Esophagus muscularis mucosa (tissue), 4 donors: ENCODE measurements at regions not wholly inside any gene's neighbourhood (a gene's known extent, or its start where the extent isn't known, plus 50 kb on each side); places are given as distances from the start of the nearest gene placed in this dataset.

Experiments
- DNase-seq: peaks from one replicate; pipeline ENCODE4 v3.0.0-alpha.2; 2017; ENCODE audit errors: extremely low spot score
- H3K27ac ChIP-seq, 4 donors: fragments of 200-600 bp; sonication (generic); replicated peaks in 1 of 4; 1 replicate in 3 of 4; 2 replicates in 1 of 4; pipeline ENCODE4 v1.5.1; 2016 to 2019; ENCODE audit warnings: mild to moderate bottlenecking in 1 of 4
- H3K27me3 ChIP-seq, 4 donors: fragments of 200-600 bp; sonication (generic); one replicate each; pipeline versions ENCODE4 v1.5.1 to v1.6.0; 2016 to 2019
- H3K36me3 ChIP-seq, 4 donors: fragments of 200-600 bp; sonication (generic); one replicate each; pipeline ENCODE4 v1.5.1; 2016 to 2019
- H3K4me1 ChIP-seq, 4 donors: fragments of 200-600 bp; sonication (generic); one replicate each; pipeline ENCODE4 v1.5.1; 2016 to 2019
- H3K4me3 ChIP-seq, 4 donors: fragments of 200-600 bp; sonication (generic); 1 replicate in 2 of 4; 2 replicates in 2 of 4; pipeline ENCODE4 v1.5.1; 2016 to 2019; ENCODE audit warnings: mild to moderate bottlenecking in 4 of 4, moderate library complexity in 1 of 4
- H3K9me3 ChIP-seq, 4 donors: fragments of 200-600 bp; sonication (generic); 1 replicate in 3 of 4; 2 replicates in 1 of 4; pipeline ENCODE4 v1.5.1; 2016 to 2019
- EP300 ChIP-seq: sonication (generic); formaldehyde crosslinking; IDR thresholded peaks from one replicate; pipeline ENCODE4 v1.6.1; 2017; ENCODE audit warnings: antibody characterized with exemption
- POLR2A ChIP-seq: fragments of 450-650 bp; IDR thresholded peaks from one replicate; pipeline ENCODE4 v1.6.1; 2017; ENCODE audit warnings: antibody characterized with exemption, moderate library complexity, mild to moderate bottlenecking, low read depth
- POLR2AphosphoS5 ChIP-seq, 2 donors: sonication (generic); formaldehyde crosslinking; IDR thresholded peaks; one replicate each; pipeline ENCODE4 v1.6.1; 2017; ENCODE audit warnings: antibody characterized with exemption in 2 of 2
- WGBS: methylation state at CpG from one replicate; pipeline ENCODE4 v1.1.5; 2018; 5-methylcytosine and 5-hydroxymethylcytosine counted together
- intact Hi-C: fragments of 100-400 bp; cut with DNase I; formaldehyde crosslinking; loops from one replicate; pipeline ENCODE4 v1.15.1; 2023
- TF ChIP-seq, protein P1 (sequence below), 3 experiments: fragments of 200-600 bp in 2 of 3; fragments of 450-650 bp in 1 of 3; sonication (generic) in 2 of 3; IDR thresholded peaks; one replicate each; pipeline ENCODE4 v1.5.1; 2017 to 2019; ENCODE audit warnings: antibody characterized with exemption in 3 of 3, mild to moderate bottlenecking in 2 of 3, moderate library complexity in 1 of 3

DNA sequence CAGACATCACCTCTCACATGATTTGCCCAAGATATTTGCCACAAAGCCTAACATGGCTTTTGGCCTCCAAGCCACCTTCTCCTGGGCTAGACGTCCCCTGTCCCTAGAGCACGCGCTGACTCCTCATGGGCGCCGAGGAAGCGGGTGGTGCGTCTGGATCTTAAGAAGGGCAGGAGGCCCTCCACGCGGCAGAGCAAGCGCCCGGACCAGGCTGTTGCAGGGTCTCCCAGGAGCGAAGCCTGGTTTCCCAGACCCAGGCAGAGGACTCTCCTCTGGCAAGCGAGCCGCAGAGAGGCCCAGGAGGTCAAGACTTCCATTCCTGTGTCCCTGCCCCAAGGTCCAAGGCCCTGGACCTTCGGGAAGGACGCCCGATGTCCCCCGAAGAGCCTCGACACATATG lies 101.7 kb upstream of the TTC34 start:
- intact Hi-C loops, result no loop called here
- 96% methylated on average over 19 of the region's 19 CpGs for WGBS
- H3K27me3 ChIP-seq, result peaks cover 0 to 70% (median 0%) of the 10 kb centered on the region in 4 donors
- H3K27ac ChIP-seq, result no peak overlapping the region
- H3K4me3 ChIP-seq, result no peak overlapping the region
- TF ChIP-seq, protein P1, sequence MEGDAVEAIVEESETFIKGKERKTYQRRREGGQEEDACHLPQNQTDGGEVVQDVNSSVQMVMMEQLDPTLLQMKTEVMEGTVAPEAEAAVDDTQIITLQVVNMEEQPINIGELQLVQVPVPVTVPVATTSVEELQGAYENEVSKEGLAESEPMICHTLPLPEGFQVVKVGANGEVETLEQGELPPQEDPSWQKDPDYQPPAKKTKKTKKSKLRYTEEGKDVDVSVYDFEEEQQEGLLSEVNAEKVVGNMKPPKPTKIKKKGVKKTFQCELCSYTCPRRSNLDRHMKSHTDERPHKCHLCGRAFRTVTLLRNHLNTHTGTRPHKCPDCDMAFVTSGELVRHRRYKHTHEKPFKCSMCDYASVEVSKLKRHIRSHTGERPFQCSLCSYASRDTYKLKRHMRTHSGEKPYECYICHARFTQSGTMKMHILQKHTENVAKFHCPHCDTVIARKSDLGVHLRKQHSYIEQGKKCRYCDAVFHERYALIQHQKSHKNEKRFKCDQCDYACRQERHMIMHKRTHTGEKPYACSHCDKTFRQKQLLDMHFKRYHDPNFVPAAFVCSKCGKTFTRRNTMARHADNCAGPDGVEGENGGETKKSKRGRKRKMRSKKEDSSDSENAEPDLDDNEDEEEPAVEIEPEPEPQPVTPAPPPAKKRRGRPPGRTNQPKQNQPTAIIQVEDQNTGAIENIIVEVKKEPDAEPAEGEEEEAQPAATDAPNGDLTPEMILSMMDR (IDR thresholded peaks at IDR 0.05), result no peak
- TF ChIP-seq EP300 (no peak), POLR2A (no peak), POLR2AphosphoS5 (IDR thresholded peaks at IDR 0.05) (no peak)
- peaks cover 0 to 7% (median 2%) of the 10 kb centered on the region in 4 donors for H3K4me1 ChIP-seq
- H3K36me3 ChIP-seq, result no peaks in the 10 kb centered on the region
- H3K9me3 ChIP-seq, result no peaks in the 10 kb centered on the region
- no peak for DNase-seq

- Histone ChIP-seq H3K4me3 (no peak overlapping the region), H3K27ac (no peak overlapping the region), H3K9me3 (no peaks in the 10 kb centered on the region), H3K27me3 (peaks cover 0 to 72% (median 0%) of the 10 kb centered on the region in 4 donors), H3K4me1 (peaks cover 0 to 7% (median 2%) of the 10 kb centered on the region in 4 donors), H3K36me3 (no peaks in the 10 kb centered on the region)
- intact Hi-C loops, result no loop called here
- WGBS, result 79% methylated on average over 8 of the region's 15 CpGs
- TF ChIP-seq EP300, result no peak
- DNase-seq, result no peak
Observed at GRCh38 chr1:2904191-2904590, 102.7 kb upstream of the TTC34 start.

DNA sequence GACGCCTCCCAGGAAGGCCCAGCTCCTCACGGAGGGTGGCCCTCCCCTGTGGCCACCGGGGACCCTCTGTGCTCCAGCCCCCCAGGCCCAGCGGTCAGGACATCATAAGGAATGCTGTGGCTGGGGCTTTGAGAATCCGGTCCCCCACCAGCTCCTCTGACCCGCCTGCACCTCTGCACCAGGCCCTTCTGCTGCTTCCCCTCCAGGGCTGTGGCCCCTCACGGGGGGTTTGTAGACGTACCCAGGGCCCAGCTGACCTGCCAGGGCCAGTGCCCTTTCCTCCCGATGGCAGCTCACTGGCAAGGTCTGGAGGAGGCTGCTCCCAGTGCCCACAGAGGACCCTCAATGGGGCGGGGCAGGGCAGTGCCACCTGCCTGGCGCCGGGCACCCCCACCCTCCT lies 103.9 kb upstream of the TTC34 start:
- H3K9me3 ChIP-seq, result no peaks in the 10 kb centered on the region

GRCh38 chr1:2906085-2906484 lies 104.6 kb upstream of the TTC34 start:
- H3K9me3 ChIP-seq, result no peaks in the 10 kb centered on the region
- H3K36me3 ChIP-seq, result no peaks in the 10 kb centered on the region
- peaks cover 0 to 7% (median 2%) of the 10 kb centered on the region in 4 donors for H3K4me1 ChIP-seq
- H3K27ac ChIP-seq, result no peak overlapping the region
- WGBS, result 33% methylated on average over 16 of the region's 20 CpGs
- DNase-seq, result no peak
- H3K4me3 ChIP-seq, result no peak overlapping the region
- TF ChIP-seq POLR2AphosphoS5 (IDR thresholded peaks at IDR 0.05) (no peak), EP300 (no peak), POLR2A (no peak)
- TF ChIP-seq, protein P1 (IDR thresholded peaks at IDR 0.05), result no peak
- H3K27me3 ChIP-seq, result peaks cover 0 to 61% (median 0%) of the 10 kb centered on the region in 4 donors
- intact Hi-C loops, result no loop called here

More for the DNA sequence above, 103.9 kb upstream of the TTC34 start:
- Histone ChIP-seq H3K27ac (no peak overlapping the region), H3K4me1 (peaks cover 0 to 7% (median 2%) of the 10 kb centered on the region in 4 donors), H3K27me3 (peaks cover 0 to 64% (median 0%) of the 10 kb centered on the region in 4 donors), H3K36me3 (no peaks in the 10 kb centered on the region), H3K4me3 (no peak overlapping the region)
- DNase-seq, result no peak
- WGBS, result 84% methylated on average over 5 of the region's 12 CpGs
- TF ChIP-seq, protein P1 (IDR thresholded peaks at IDR 0.05), result no peak
- TF ChIP-seq POLR2A (no peak), POLR2AphosphoS5 (IDR thresholded peaks at IDR 0.05) (no peak), EP300 (no peak)
- intact Hi-C loops, result no loop called here

DNA sequence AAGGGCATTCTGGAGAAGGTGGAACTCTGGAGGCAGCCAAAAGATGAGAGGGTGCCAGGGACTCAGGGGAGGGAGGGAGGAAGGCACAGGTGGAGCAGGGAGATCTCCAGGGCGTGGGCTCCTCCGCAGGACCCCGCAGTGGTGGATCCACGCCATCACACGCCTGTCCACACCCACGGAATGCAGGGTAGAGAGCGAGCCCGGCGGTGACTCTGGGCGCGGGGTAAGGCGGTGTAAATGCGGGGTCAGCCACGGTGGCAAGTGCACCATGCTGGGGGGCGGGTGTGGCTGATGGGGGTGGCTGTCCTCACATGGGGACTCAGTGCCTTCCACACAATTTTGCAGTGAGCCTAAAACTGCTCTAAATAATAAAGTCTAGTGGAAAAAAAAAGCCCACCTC lies 105.1 kb upstream of the TTC34 start:
- Histone ChIP-seq H3K36me3 (no peaks in the 10 kb centered on the region), H3K9me3 (no peaks in the 10 kb centered on the region)
- 87% methylated on average over 15 of the region's 15 CpGs for WGBS

More for the DNA sequence above, 105.1 kb upstream of the TTC34 start:
- Histone ChIP-seq H3K4me3 (no peak overlapping the region), H3K27ac (no peak overlapping the region), H3K27me3 (peaks cover 0 to 56% (median 0%) of the 10 kb centered on the region in 4 donors), H3K4me1 (peaks cover 0 to 7% (median 2%) of the 10 kb centered on the region in 4 donors)
- no peak for DNase-seq
- intact Hi-C loops, result no loop called here
- TF ChIP-seq POLR2A, result no peak
- TF ChIP-seq, protein P1 (IDR thresholded peaks at IDR 0.05), result no peak
- TF ChIP-seq POLR2AphosphoS5 (IDR thresholded peaks at IDR 0.05), result no peak
- no peak for TF ChIP-seq EP300
